C4-2B (cell line): ENCODE measurements at regions not wholly inside any gene's neighbourhood (a gene's known extent, or its start where the extent isn't known, plus 50 kb on each side); places are given as distances from the start of the nearest gene placed in this dataset.

ENCODE experiments used
- H3K27ac ChIP-seq: fragments of 450-650 bp; 2 replicates; pipeline ENCODE4 v1.5.1; 2017
- ZFX ChIP-seq: fragments of 450-650 bp; IDR thresholded peaks from 2 replicates; pipeline ENCODE4 v1.6.1; 2017
- TF ChIP-seq, protein P1 (sequence below): fragments of 450-650 bp; conservative IDR thresholded peaks from 2 replicates; pipeline ENCODE4 v1.5.1; 2017; ENCODE audit warnings: mild to moderate bottlenecking

- H3K27ac ChIP-seq, result no peak overlapping the region
- TF ChIP-seq, protein P1, sequence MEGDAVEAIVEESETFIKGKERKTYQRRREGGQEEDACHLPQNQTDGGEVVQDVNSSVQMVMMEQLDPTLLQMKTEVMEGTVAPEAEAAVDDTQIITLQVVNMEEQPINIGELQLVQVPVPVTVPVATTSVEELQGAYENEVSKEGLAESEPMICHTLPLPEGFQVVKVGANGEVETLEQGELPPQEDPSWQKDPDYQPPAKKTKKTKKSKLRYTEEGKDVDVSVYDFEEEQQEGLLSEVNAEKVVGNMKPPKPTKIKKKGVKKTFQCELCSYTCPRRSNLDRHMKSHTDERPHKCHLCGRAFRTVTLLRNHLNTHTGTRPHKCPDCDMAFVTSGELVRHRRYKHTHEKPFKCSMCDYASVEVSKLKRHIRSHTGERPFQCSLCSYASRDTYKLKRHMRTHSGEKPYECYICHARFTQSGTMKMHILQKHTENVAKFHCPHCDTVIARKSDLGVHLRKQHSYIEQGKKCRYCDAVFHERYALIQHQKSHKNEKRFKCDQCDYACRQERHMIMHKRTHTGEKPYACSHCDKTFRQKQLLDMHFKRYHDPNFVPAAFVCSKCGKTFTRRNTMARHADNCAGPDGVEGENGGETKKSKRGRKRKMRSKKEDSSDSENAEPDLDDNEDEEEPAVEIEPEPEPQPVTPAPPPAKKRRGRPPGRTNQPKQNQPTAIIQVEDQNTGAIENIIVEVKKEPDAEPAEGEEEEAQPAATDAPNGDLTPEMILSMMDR, result no peak
- no peak for TF ChIP-seq ZFX
These were observed 284.0 kb downstream of the TMEM38B start for GRCh38 chr9:105978336-105978735.

DNA sequence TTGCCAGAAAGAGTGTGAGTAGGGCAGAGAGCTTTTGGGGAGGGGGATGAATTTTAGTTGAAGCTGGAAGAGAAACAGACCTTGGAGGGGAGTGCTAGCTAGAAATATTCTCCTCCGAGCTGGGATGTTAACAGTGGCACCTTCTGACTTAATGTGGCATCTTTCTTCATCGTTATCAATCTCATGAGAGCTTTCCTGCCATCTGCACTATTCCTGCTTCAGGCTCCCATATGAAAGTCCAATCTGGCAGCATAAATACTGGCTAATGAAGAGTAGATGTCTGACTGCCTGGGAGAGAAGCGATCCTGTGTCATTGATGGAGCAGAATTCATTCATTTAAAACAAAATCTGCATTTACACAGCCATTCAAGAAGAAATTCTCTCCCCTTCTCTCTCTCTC, 284.5 kb downstream of the TMEM38B start:
- TF ChIP-seq, protein P1, result no peak
- no peak for TF ChIP-seq ZFX
- H3K27ac ChIP-seq, result no peak overlapping the region

GRCh38 chr9:105979290-105979689, 284.9 kb downstream of the TMEM38B start:
- no peak for TF ChIP-seq ZFX
- TF ChIP-seq, protein P1, result no peak

GRCh38 chr9:105984714-105985113, 290.4 kb downstream of the TMEM38B start:
- TF ChIP-seq, protein P1, result no peak
- TF ChIP-seq ZFX, result no peak
- no peak overlapping the region for H3K27ac ChIP-seq

More at GRCh38 chr9:105979290-105979689, 284.9 kb downstream of the TMEM38B start:
- H3K27ac ChIP-seq, result no peak overlapping the region

- no peak for TF ChIP-seq ZFX
- TF ChIP-seq, protein P1, result no peak
- no peak overlapping the region for H3K27ac ChIP-seq
These were observed 298.9 kb downstream of the TMEM38B start for GRCh38 chr9:105993116-105993854.

GRCh38 chr9:105993921-105994715, 299.8 kb downstream of the TMEM38B start:
- no peak overlapping the region for H3K27ac ChIP-seq
- no peak for TF ChIP-seq ZFX
- TF ChIP-seq, protein P1, result no peak

- TF ChIP-seq ZFX, result no peak
- TF ChIP-seq, protein P1, result no peak
- H3K27ac ChIP-seq, result no peak overlapping the region
These were observed 300.6 kb downstream of the TMEM38B start for GRCh38 chr9:105994970-105995369.
